ENCODE measurements at regions not wholly inside any gene's neighbourhood (a gene's known extent, or its start where the extent isn't known, plus 50 kb on each side); places are given as distances from the start of the nearest gene placed in this dataset.

- TF ChIP-seq, protein P1, sequence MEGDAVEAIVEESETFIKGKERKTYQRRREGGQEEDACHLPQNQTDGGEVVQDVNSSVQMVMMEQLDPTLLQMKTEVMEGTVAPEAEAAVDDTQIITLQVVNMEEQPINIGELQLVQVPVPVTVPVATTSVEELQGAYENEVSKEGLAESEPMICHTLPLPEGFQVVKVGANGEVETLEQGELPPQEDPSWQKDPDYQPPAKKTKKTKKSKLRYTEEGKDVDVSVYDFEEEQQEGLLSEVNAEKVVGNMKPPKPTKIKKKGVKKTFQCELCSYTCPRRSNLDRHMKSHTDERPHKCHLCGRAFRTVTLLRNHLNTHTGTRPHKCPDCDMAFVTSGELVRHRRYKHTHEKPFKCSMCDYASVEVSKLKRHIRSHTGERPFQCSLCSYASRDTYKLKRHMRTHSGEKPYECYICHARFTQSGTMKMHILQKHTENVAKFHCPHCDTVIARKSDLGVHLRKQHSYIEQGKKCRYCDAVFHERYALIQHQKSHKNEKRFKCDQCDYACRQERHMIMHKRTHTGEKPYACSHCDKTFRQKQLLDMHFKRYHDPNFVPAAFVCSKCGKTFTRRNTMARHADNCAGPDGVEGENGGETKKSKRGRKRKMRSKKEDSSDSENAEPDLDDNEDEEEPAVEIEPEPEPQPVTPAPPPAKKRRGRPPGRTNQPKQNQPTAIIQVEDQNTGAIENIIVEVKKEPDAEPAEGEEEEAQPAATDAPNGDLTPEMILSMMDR (IDR thresholded peaks at IDR 0.05), result no peak
These were observed 64.6 kb upstream of the OGFRL1 start for GRCh38 chr6:71224011-71224410.

- TF ChIP-seq, protein P1 (IDR thresholded peaks at IDR 0.05), result no peak
These were observed 62.5 kb upstream of the OGFRL1 start for GRCh38 chr6:71226151-71226550.

GRCh38 chr6:71228461-71229041, 60.1 kb upstream of the OGFRL1 start:
- TF ChIP-seq, protein P1 (IDR thresholded peaks at IDR 0.05), result no peak

- TF ChIP-seq, protein P1 (IDR thresholded peaks at IDR 0.05), result no peak
These were observed 59.1 kb upstream of the OGFRL1 start for GRCh38 chr6:71229477-71229876.

DNA sequence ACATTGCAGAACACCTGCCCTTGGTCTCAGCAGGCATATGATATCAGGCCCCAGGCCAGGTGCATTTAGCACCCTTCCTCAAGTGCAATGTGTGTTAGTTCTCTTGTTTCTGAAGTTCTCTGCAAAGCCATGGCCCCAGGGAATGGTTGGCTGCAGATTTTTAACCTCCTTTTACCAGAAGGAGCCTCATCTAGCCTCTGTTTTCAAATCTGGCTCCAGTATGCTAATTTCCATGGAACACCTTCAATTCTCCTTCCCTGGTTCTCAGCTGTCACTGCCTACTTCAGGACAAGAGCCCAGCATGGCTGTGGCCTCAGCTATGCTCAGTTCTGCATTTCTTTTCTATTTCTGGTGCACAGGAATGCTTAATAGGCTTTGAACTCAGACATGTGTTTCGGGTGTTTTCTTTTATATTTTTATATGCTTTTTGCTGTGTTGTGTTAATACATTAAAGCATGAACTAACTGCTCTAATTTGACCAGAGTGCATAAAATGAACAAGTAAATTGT, 51.6 kb upstream of the OGFRL1 start:
- TF ChIP-seq, protein P1 (IDR thresholded peaks at IDR 0.05), result no peak

DNA sequence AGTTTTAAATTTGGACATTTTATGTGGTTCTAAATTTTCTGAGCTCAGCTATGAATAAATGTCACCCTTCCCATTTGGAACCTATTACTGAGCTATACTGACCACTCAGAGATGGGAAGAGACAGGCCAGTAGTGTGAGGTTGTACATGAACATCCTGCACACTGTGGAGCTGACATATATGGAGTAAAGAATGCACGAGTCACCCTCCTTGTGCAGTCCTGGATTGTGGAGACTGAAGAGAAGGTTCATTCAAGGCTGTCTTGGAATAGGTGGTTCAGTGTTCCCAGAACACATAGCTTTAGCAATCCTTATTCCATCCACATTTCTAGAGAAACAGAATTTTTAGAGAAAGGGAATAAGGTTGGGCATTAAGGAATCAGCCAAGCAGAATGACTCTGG, 50.3 kb upstream of the OGFRL1 start:
- TF ChIP-seq, protein P1 (IDR thresholded peaks at IDR 0.05), result no peak

All from LNCAP (cell line).